ENCODE measurements at regions not wholly inside any gene's neighbourhood (a gene's known extent, or its start where the extent isn't known, plus 50 kb on each side); places are given as distances from the start of the nearest gene placed in this dataset.

- no peak overlapping the region for H3K4me3 ChIP-seq (ENCODE audit: low read depth, low read length)
- no peak for TF ChIP-seq CTCF (IDR thresholded peaks at IDR 0.05; ENCODE audit: low read depth, low read length)
Measured at GRCh38 chr1:216832192-216832591, 109.0 kb upstream of the ESRRG start.

GRCh38 chr1:216830424-216831210 is 107.4 kb upstream of the ESRRG start:
- H3K4me3 ChIP-seq (ENCODE audit: low read depth, low read length) = no peak overlapping the region
- no peak for TF ChIP-seq CTCF (IDR thresholded peaks at IDR 0.05; ENCODE audit: low read depth, low read length)

- no peak overlapping the region for H3K4me3 ChIP-seq (ENCODE audit: low read depth, low read length)
- TF ChIP-seq CTCF (IDR thresholded peaks at IDR 0.05; ENCODE audit: low read depth, low read length) = no peak
Measured at GRCh38 chr1:216827251-216827650, 104.0 kb upstream of the ESRRG start.

- no peak overlapping the region for H3K4me3 ChIP-seq (ENCODE audit: low read depth, low read length)
- TF ChIP-seq CTCF (IDR thresholded peaks at IDR 0.05; ENCODE audit: low read depth, low read length) = no peak
Measured at GRCh38 chr1:216826646-216827045, 103.4 kb upstream of the ESRRG start.

GRCh38 chr1:216826214-216826613 is 103.0 kb upstream of the ESRRG start:
- H3K4me3 ChIP-seq (ENCODE audit: low read depth, low read length) = no peak overlapping the region
- no peak for TF ChIP-seq CTCF (IDR thresholded peaks at IDR 0.05; ENCODE audit: low read depth, low read length)

GRCh38 chr1:216825557-216825956 is 102.3 kb upstream of the ESRRG start:
- no peak for TF ChIP-seq CTCF (IDR thresholded peaks at IDR 0.05; ENCODE audit: low read depth, low read length)
- no peak overlapping the region for H3K4me3 ChIP-seq (ENCODE audit: low read depth, low read length)

- TF ChIP-seq CTCF (IDR thresholded peaks at IDR 0.05; ENCODE audit: low read depth, low read length) = no peak
- H3K4me3 ChIP-seq (ENCODE audit: low read depth, low read length) = no peak overlapping the region
Measured at GRCh38 chr1:216824511-216824910, 101.3 kb upstream of the ESRRG start.

Data from WI38 (cell line).